WTC11 (cell line): ENCODE measurements at regions not wholly inside any gene's neighbourhood (a gene's known extent, or its start where the extent isn't known, plus 50 kb on each side); places are given as distances from the start of the nearest gene placed in this dataset.

ENCODE experiments used
- ATAC-seq: fragments of 200-7000 bp; cut with Tn5 transposase; 2 replicates; pipeline ENCODE4 v1.10.0; 2021; ENCODE audit warnings: mild to moderate bottlenecking, moderate library complexity
- CTCF ChIA-PET: fragments of 300-600 bp; sonication (Branson Sonifier 250); formaldehyde crosslinking; loops from one replicate; lab custom pipeline; 2021; ENCODE audit warnings: antibody characterized with exemption; lab: Charles Lee
- POLR2A ChIA-PET: fragments of 350-600 bp; sonication (Branson Sonifier 250); formaldehyde crosslinking; loops from one replicate; lab custom pipeline; 2021; ENCODE audit warnings: antibody characterized with exemption; lab: Charles Lee
- DNase-seq: peaks from one replicate; pipeline ENCODE4 v3.0.0; 2021; ENCODE audit warnings: low spot score
- H3K27ac Mint-ChIP-seq: 2 replicates; pipeline ENCODE4 v1.8.0; 2021; ENCODE audit warnings: mixed read lengths
- H3K27me3 Mint-ChIP-seq: 2 replicates; pipeline ENCODE4 v1.8.0; 2021; ENCODE audit warnings: low read depth, mild to moderate bottlenecking, moderate library complexity, mixed read lengths
- H3K36me3 Mint-ChIP-seq: 2 replicates; pipeline ENCODE4 v1.8.0; 2021; ENCODE audit warnings: mixed read lengths
- H3K4me1 Mint-ChIP-seq: 2 replicates; pipeline ENCODE4 v1.8.0; 2022; ENCODE audit warnings: mixed read lengths
- H3K4me3 Mint-ChIP-seq: 2 replicates; pipeline ENCODE4 v1.8.0; 2021; ENCODE audit warnings: mild to moderate bottlenecking, moderate library complexity, mixed read lengths
- H3K9me3 Mint-ChIP-seq: 2 replicates; pipeline ENCODE4 v1.8.0; 2021; ENCODE audit warnings: mixed read lengths
- CBFB ChIP-seq: sonication (generic); formaldehyde crosslinking; IDR thresholded peaks from 2 replicates; pipeline ENCODE4 v1.8.1; 2022; ENCODE audit warnings: mild to moderate bottlenecking, low read depth, missing genetic modification reagents
- CREB1 ChIP-seq: sonication (generic); formaldehyde crosslinking; IDR thresholded peaks from 2 replicates; pipeline ENCODE4 v1.8.0; 2023; ENCODE audit warnings: mild to moderate bottlenecking, missing genetic modification reagents
- CTCF ChIP-seq: fragments of 200-600 bp; IDR thresholded peaks from 2 replicates; pipeline ENCODE4 v1.8.0; 2022; ENCODE audit warnings: antibody characterized with exemption
- ELF4 ChIP-seq: sonication (generic); formaldehyde crosslinking; IDR thresholded peaks from 2 replicates; pipeline ENCODE4 v1.8.1; 2022; ENCODE audit warnings: low read depth, mild to moderate bottlenecking, moderate library complexity, missing genetic modification reagents
- EMX1 ChIP-seq: fragments of 250-450 bp; sonication (Bioruptor Pico); IDR thresholded peaks from 2 replicates; pipeline ENCODE4 v1.8.0; 2021; ENCODE audit warnings: mild to moderate bottlenecking
- ETV6 ChIP-seq: sonication (generic); formaldehyde crosslinking; IDR thresholded peaks from 2 replicates; pipeline ENCODE4 v1.8.1; 2022; ENCODE audit warnings: mild to moderate bottlenecking, missing genetic modification reagents
- GTF2I ChIP-seq: fragments of 250-450 bp; sonication (Bioruptor Pico); conservative IDR thresholded peaks from 2 replicates; pipeline ENCODE4 v1.4.0; 2021; ENCODE audit warnings: mild to moderate bottlenecking
- IRF1 ChIP-seq: sonication (generic); formaldehyde crosslinking; IDR thresholded peaks from 2 replicates; pipeline ENCODE4 v1.8.0; 2023; ENCODE audit warnings: missing genetic modification reagents
- JAZF1 ChIP-seq: fragments of 250-450 bp; sonication (Bioruptor Pico); IDR thresholded peaks from 2 replicates; pipeline ENCODE4 v1.9.0; 2021; ENCODE audit warnings: moderate library complexity, mild to moderate bottlenecking, inconsistent platforms
- JUN ChIP-seq: sonication (generic); formaldehyde crosslinking; IDR thresholded peaks from 2 replicates; pipeline ENCODE4 v1.8.0; 2023; ENCODE audit warnings: mild to moderate bottlenecking, missing genetic modification reagents
- NR1H2 ChIP-seq: sonication (generic); formaldehyde crosslinking; IDR thresholded peaks from 2 replicates; pipeline ENCODE4 v1.9.0; 2021; ENCODE audit warnings: mild to moderate bottlenecking, moderate library complexity, missing genetic modification reagents
- SMAD4 ChIP-seq: sonication (generic); formaldehyde crosslinking; IDR thresholded peaks from 2 replicates; pipeline ENCODE4 v1.8.0; 2022; ENCODE audit warnings: mild to moderate bottlenecking, missing genetic modification reagents
- SOX15 ChIP-seq: fragments of 250-450 bp; sonication (Bioruptor Pico); IDR thresholded peaks from 2 replicates; pipeline ENCODE4 v1.9.0; 2021; ENCODE audit warnings: mild to moderate bottlenecking
- USF1 ChIP-seq: sonication (generic); formaldehyde crosslinking; IDR thresholded peaks from 2 replicates; pipeline ENCODE4 v1.8.0; 2022; ENCODE audit warnings: mild to moderate bottlenecking, missing genetic modification reagents
- USF2 ChIP-seq: sonication (generic); formaldehyde crosslinking; IDR thresholded peaks from 2 replicates; pipeline ENCODE4 v1.8.1; 2023; ENCODE audit warnings: mild to moderate bottlenecking, missing genetic modification reagents, moderate library complexity
- ZNF232 ChIP-seq: sonication (generic); formaldehyde crosslinking; IDR thresholded peaks from 2 replicates; pipeline ENCODE4 v1.8.0; 2022; ENCODE audit warnings: mild to moderate bottlenecking, missing genetic modification reagents
- ZNF423 ChIP-seq: fragments of 250-450 bp; sonication (Bioruptor Pico); IDR thresholded peaks from 2 replicates; pipeline ENCODE4 v2.1.2; 2022; ENCODE audit warnings: mild to moderate bottlenecking, moderate library complexity
- TF ChIP-seq, protein P1 (sequence below): sonication (generic); formaldehyde crosslinking; conservative IDR thresholded peaks from 2 replicates; pipeline ENCODE4 v1.8.1; 2022; ENCODE audit warnings: mild to moderate bottlenecking, missing genetic modification reagents
- TF ChIP-seq, protein P2 (sequence below): fragments of 250-450 bp; sonication (Bioruptor Pico); conservative IDR thresholded peaks from 2 replicates; pipeline ENCODE4 v1.9.0; 2021; ENCODE audit warnings: mild to moderate bottlenecking
- TF ChIP-seq, protein P3 (sequence below): sonication (generic); formaldehyde crosslinking; IDR thresholded peaks from 2 replicates; pipeline ENCODE4 v1.8.0; 2022; ENCODE audit warnings: missing genetic modification reagents
- TF ChIP-seq, protein P4 (sequence below): sonication (generic); formaldehyde crosslinking; IDR thresholded peaks from 2 replicates; pipeline ENCODE4 v1.8.1; 2023; ENCODE audit warnings: mild to moderate bottlenecking, missing genetic modification reagents

GRCh38 chr14:21882226-21882625, 208.6 kb upstream of the OR4E1 start:
- CTCF ChIA-PET, result interaction anchor here (1.4 to 1.6 kb wide), 2 partner anchors 30 to 57 kb away, joined by 4 read pairs; no protein-coding TSS in a partner anchor
- no peaks in the 10 kb centered on the region for H3K9me3 Mint-ChIP-seq
- H3K4me1 Mint-ChIP-seq, result no peaks in the 10 kb centered on the region
- no peak overlapping the region for H3K4me3 Mint-ChIP-seq
- DNase-seq, result no peak
- H3K27me3 Mint-ChIP-seq, result peaks cover 14% of the 10 kb centered on the region
- POLR2A ChIA-PET, result no interaction called here
- no peak for TF ChIP-seq USF2 (CRISPR knock-in tag)
- no peak for TF ChIP-seq ZNF423 (CRISPR knock-in tag)
- no peak for TF ChIP-seq ZNF232
- no peak for TF ChIP-seq JUN (CRISPR knock-in tag)
- no peak for TF ChIP-seq ETV6 (CRISPR knock-in tag)
- no peak for TF ChIP-seq SMAD4
- TF ChIP-seq, protein P1, sequence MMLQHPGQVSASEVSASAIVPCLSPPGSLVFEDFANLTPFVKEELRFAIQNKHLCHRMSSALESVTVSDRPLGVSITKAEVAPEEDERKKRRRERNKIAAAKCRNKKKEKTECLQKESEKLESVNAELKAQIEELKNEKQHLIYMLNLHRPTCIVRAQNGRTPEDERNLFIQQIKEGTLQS (CRISPR knock-in tag), result no peak
- TF ChIP-seq SOX15 (CRISPR knock-in tag), result no peak
- no peak for TF ChIP-seq NR1H2 (CRISPR knock-in tag)
- no peak overlapping the region for H3K27ac Mint-ChIP-seq
- ATAC-seq, result no peak
- H3K36me3 Mint-ChIP-seq, result no peaks in the 10 kb centered on the region

DNA sequence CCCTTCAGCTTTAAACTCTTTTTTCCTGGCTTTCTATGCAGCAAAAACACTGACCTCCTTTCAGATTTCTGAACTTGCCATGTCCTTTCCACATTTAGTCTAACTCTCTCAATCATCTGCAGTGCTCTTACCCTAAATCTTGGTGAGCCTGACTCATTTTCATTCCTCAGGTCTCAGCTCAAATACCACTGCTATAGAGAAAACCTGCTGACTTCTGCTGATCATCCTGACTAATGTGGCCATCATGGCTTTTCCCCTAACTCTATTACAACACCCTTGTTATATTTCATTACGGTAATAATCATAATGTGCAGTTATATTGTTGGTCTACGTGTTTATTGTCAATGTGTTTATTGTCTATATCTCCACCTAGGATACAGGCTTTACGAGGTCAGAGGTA, 207.3 kb upstream of the OR4E1 start:
- POLR2A ChIA-PET, result no interaction called here
- Mint-ChIP-seq H3K9me3 (no peaks in the 10 kb centered on the region), H3K4me3 (no peak overlapping the region), H3K36me3 (no peaks in the 10 kb centered on the region), H3K27me3 (peaks cover 13% of the 10 kb centered on the region; the same call in 1 of the 2 replicates), H3K4me1 (no peaks in the 10 kb centered on the region), H3K27ac (no peak overlapping the region)
- no peak for ATAC-seq
- no peak for DNase-seq
- TF ChIP-seq ELF4 (no peak), CREB1 (no peak), USF2 (CRISPR knock-in tag) (no peak), CTCF (no peak), EMX1 (CRISPR knock-in tag) (no peak), GTF2I (no peak), ETV6 (CRISPR knock-in tag) (no peak), JAZF1 (CRISPR knock-in tag) (no peak), CBFB (no peak), IRF1 (CRISPR knock-in tag) (no peak), USF1 (CRISPR knock-in tag) (no peak)
- TF ChIP-seq, protein P2, sequence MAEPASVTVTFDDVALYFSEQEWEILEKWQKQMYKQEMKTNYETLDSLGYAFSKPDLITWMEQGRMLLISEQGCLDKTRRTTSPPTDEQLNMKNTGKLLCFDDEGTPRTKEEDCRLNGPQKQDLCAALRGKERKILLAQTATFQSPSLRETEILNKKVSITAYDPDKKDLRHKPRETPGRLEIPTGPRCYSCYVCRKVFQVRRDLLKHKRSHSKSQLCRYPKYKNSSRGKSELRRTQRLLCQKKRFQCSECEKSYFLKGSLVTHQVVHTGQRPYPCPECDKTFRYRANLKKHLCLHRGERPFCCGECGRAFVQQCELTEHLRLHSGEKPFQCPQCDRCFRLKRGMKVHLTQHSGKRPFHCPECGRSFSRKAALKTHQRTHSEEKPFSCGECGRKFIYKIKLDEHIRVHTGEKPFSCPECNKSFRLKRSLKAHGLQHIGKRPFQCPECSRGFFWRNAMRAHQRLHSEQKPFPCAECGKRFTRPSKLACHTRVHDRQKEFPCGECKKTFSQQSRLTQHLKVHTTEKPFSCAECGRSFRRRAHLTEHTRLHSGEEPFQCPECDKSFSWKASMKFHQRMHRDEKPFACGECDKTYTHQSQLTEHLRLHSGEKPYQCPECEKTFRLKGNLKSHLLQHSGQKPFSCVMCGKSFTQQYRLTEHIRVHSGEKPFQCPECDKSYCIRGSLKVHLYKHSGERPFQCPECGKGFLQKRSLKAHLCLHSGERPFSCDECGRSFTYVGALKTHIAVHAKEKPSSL (CRISPR knock-in tag), result no peak
- TF ChIP-seq, protein P1 (CRISPR knock-in tag), result no peak
- TF ChIP-seq, protein P3, sequence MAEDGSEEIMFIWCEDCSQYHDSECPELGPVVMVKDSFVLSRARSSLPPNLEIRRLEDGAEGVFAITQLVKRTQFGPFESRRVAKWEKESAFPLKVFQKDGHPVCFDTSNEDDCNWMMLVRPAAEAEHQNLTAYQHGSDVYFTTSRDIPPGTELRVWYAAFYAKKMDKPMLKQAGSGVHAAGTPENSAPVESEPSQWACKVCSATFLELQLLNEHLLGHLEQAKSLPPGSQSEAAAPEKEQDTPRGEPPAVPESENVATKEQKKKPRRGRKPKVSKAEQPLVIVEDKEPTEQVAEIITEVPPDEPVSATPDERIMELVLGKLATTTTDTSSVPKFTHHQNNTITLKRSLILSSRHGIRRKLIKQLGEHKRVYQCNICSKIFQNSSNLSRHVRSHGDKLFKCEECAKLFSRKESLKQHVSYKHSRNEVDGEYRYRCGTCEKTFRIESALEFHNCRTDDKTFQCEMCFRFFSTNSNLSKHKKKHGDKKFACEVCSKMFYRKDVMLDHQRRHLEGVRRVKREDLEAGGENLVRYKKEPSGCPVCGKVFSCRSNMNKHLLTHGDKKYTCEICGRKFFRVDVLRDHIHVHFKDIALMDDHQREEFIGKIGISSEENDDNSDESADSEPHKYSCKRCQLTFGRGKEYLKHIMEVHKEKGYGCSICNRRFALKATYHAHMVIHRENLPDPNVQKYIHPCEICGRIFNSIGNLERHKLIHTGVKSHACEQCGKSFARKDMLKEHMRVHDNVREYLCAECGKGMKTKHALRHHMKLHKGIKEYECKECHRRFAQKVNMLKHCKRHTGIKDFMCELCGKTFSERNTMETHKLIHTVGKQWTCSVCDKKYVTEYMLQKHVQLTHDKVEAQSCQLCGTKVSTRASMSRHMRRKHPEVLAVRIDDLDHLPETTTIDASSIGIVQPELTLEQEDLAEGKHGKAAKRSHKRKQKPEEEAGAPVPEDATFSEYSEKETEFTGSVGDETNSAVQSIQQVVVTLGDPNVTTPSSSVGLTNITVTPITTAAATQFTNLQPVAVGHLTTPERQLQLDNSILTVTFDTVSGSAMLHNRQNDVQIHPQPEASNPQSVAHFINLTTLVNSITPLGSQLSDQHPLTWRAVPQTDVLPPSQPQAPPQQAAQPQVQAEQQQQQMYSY, result no peak
- TF ChIP-seq, protein P4, sequence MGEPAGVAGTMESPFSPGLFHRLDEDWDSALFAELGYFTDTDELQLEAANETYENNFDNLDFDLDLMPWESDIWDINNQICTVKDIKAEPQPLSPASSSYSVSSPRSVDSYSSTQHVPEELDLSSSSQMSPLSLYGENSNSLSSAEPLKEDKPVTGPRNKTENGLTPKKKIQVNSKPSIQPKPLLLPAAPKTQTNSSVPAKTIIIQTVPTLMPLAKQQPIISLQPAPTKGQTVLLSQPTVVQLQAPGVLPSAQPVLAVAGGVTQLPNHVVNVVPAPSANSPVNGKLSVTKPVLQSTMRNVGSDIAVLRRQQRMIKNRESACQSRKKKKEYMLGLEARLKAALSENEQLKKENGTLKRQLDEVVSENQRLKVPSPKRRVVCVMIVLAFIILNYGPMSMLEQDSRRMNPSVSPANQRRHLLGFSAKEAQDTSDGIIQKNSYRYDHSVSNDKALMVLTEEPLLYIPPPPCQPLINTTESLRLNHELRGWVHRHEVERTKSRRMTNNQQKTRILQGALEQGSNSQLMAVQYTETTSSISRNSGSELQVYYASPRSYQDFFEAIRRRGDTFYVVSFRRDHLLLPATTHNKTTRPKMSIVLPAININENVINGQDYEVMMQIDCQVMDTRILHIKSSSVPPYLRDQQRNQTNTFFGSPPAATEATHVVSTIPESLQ (CRISPR knock-in tag), result no peak
- CTCF ChIA-PET, result interaction anchor here (1.2 to 1.4 kb wide), 2 partner anchors 37 to 56 kb away, joined by 3 to 4 read pairs; no protein-coding TSS in a partner anchor
